H9 (cell line): ENCODE measurements at regions not wholly inside any gene's neighbourhood (a gene's known extent, or its start where the extent isn't known, plus 50 kb on each side); places are given as distances from the start of the nearest gene placed in this dataset.

ENCODE experiments used
- DNase-seq: peaks from one replicate; pipeline ENCODE4 v3.0.0-alpha.2; 2017
- H2AFZ ChIP-seq: one replicate; pipeline ENCODE4 v1.6.1; 2013; ENCODE audit warnings: mild to moderate bottlenecking, low read length, control low read depth, moderate library complexity
- H2AK5ac ChIP-seq: 2 replicates; pipeline ENCODE4 v1.6.1; 2013; ENCODE audit warnings: low read length, control low read depth, mixed read lengths; ENCODE audit not compliant: insufficient read length
- H2BK120ac ChIP-seq: one replicate; pipeline ENCODE4 v1.6.1; 2013; ENCODE audit warnings: low read depth, mild to moderate bottlenecking, low read length, control low read depth, inconsistent platforms; ENCODE audit not compliant: poor library complexity, severe bottlenecking
- H2BK12ac ChIP-seq: 2 replicates; pipeline ENCODE4 v1.6.1; 2013; ENCODE audit warnings: low read length, control low read depth, mixed read lengths, low read depth; ENCODE audit not compliant: insufficient read length
- H2BK15ac ChIP-seq: 2 replicates; pipeline ENCODE4 v1.6.1; 2013; ENCODE audit warnings: low read depth, low read length, control low read depth
- H2BK20ac ChIP-seq: one replicate; pipeline ENCODE4 v1.6.1; 2013; ENCODE audit warnings: low read depth, mild to moderate bottlenecking, low read length, control low read depth, inconsistent platforms; ENCODE audit not compliant: poor library complexity, severe bottlenecking
- H2BK5ac ChIP-seq: 2 replicates; pipeline ENCODE4 v1.6.1; 2013; ENCODE audit warnings: low read length, control low read depth, mixed read lengths; ENCODE audit not compliant: insufficient read length
- H3K14ac ChIP-seq: 2 replicates; pipeline ENCODE4 v1.6.1; 2013; ENCODE audit warnings: low read length, control low read depth; ENCODE audit not compliant: insufficient read depth
- H3K18ac ChIP-seq: 2 replicates; pipeline ENCODE4 v1.6.1; 2013; ENCODE audit warnings: low read depth, mild to moderate bottlenecking, mixed read lengths, low read length, control low read depth; ENCODE audit not compliant: insufficient read length
- H3K23ac ChIP-seq: 2 replicates; pipeline ENCODE4 v1.6.1; 2013; ENCODE audit warnings: low read length, control low read depth, mixed read lengths, low read depth; ENCODE audit not compliant: insufficient read length
- H3K23me2 ChIP-seq: 2 replicates; pipeline ENCODE4 v1.6.1; 2013; ENCODE audit warnings: low read depth, mild to moderate bottlenecking, mixed read lengths, low read length, control low read depth; ENCODE audit not compliant: insufficient read length, poor library complexity, severe bottlenecking
- H3K27ac ChIP-seq: 2 replicates; pipeline ENCODE4 v1.5.1; 2013; ENCODE audit warnings: low read length, control low read depth, mixed read lengths, low read depth; ENCODE audit not compliant: insufficient read length
- H3K27me3 ChIP-seq: 2 replicates; pipeline ENCODE4 v1.6.1; 2013; ENCODE audit warnings: low read length, control low read depth, inconsistent platforms; ENCODE audit not compliant: insufficient read depth
- H3K4ac ChIP-seq: 2 replicates; pipeline ENCODE4 v1.6.1; 2013; ENCODE audit warnings: low read depth, mild to moderate bottlenecking, control low read depth, inconsistent platforms, low read length, moderate library complexity
- H3K4me1 ChIP-seq: 2 replicates; pipeline ENCODE4 v1.6.1; 2013; ENCODE audit warnings: low read length, control low read depth, inconsistent platforms; ENCODE audit not compliant: insufficient read depth
- H3K4me2 ChIP-seq: 2 replicates; pipeline ENCODE4 v1.6.1; 2013; ENCODE audit warnings: low read length, control low read depth, mixed read lengths; ENCODE audit not compliant: insufficient read length, insufficient read depth
- H3K56ac ChIP-seq: 2 replicates; pipeline ENCODE4 v1.6.1; 2013; ENCODE audit warnings: low read depth, mild to moderate bottlenecking, mixed read lengths, low read length, control low read depth; ENCODE audit not compliant: insufficient read length
- H3K79me1 ChIP-seq: 2 replicates; pipeline ENCODE4 v1.6.1; 2013; ENCODE audit warnings: low read depth, mild to moderate bottlenecking, moderate library complexity, low read length, control low read depth, inconsistent platforms; ENCODE audit not compliant: insufficient read depth, poor library complexity, severe bottlenecking
- H3K79me2 ChIP-seq: 2 replicates; pipeline ENCODE4 v1.6.1; 2013; ENCODE audit warnings: low read length, control low read depth, inconsistent platforms; ENCODE audit not compliant: insufficient read depth
- H3K9ac ChIP-seq: 2 replicates; pipeline ENCODE4 v1.6.1; 2013; ENCODE audit warnings: low read length, control low read depth, mixed read lengths; ENCODE audit not compliant: insufficient read length; ENCODE audit errors: extremely low read depth
- H3K9me3 ChIP-seq: one replicate; pipeline ENCODE4 v1.6.1; 2013; ENCODE audit warnings: low read depth, low read length, inconsistent platforms; ENCODE audit not compliant: control insufficient read depth
- H3T11ph ChIP-seq: one replicate; pipeline ENCODE4 v1.6.1; 2013; ENCODE audit warnings: mild to moderate bottlenecking, low read length, control low read depth, inconsistent platforms
- H4K20me1 ChIP-seq: one replicate; pipeline ENCODE4 v1.6.1; 2013; ENCODE audit not compliant: control insufficient read depth, insufficient read length, insufficient read depth
- H4K5ac ChIP-seq: 2 replicates; pipeline ENCODE4 v1.6.1; 2013; ENCODE audit warnings: low read depth, mild to moderate bottlenecking, mixed read lengths, low read length, control low read depth; ENCODE audit not compliant: insufficient read length
- H4K8ac ChIP-seq: replicated peaks from 2 replicates; pipeline ENCODE4 v1.6.1; 2013; ENCODE audit warnings: low read length, control low read depth, mixed read lengths, low read depth; ENCODE audit not compliant: insufficient read length
- H4K91ac ChIP-seq: 2 replicates; pipeline ENCODE4 v1.6.1; 2013; ENCODE audit warnings: low read depth, mild to moderate bottlenecking, moderate library complexity, mixed read lengths, low read length, control low read depth; ENCODE audit not compliant: insufficient read length
- H3K27ac Mint-ChIP-seq, 3 experiments: 2 replicates in 2 of 3; 3 replicates in 1 of 3; pipeline ENCODE4 v1.8.0; 2020 to 2021; ENCODE audit warnings: mixed read lengths in 3 of 3, mild to moderate bottlenecking in 1 of 3, moderate library complexity in 1 of 3
- H3K27me3 Mint-ChIP-seq: 2 replicates; pipeline ENCODE4 v1.8.0; 2021; ENCODE audit warnings: low read depth, mild to moderate bottlenecking, moderate library complexity, mixed read lengths
- H3K36me3 Mint-ChIP-seq, 3 experiments: 2 replicates in 2 of 3; 3 replicates in 1 of 3; pipeline ENCODE4 v1.8.0; 2020 to 2021; ENCODE audit warnings: low read depth in 3 of 3, mixed read lengths in 3 of 3; ENCODE audit not compliant: insufficient read depth in 1 of 3
- H3K4me1 Mint-ChIP-seq, 2 experiments: 2 replicates each; pipeline ENCODE4 v1.8.0; 2020; ENCODE audit warnings: mixed read lengths in 2 of 2
- H3K4me3 Mint-ChIP-seq, 2 experiments: 2 replicates in 1 of 2; 3 replicates in 1 of 2; pipeline ENCODE4 v1.8.0; 2020 to 2021; ENCODE audit warnings: mild to moderate bottlenecking in 2 of 2, mixed read lengths in 2 of 2, moderate library complexity in 1 of 2
- H3K9me3 Mint-ChIP-seq, 2 experiments: 2 replicates in 1 of 2; 3 replicates in 1 of 2; pipeline ENCODE4 v1.8.0; 2020; ENCODE audit warnings: mild to moderate bottlenecking in 2 of 2, mixed read lengths in 2 of 2, moderate library complexity in 1 of 2
- WGBS: extraction: QIAGEN DNeasy Blood & Tissue Kit; methylation state at CpG from one replicate; pipeline ENCODE4 v1.1.7; 2013; ENCODE audit warnings: missing lambda C conversion rate, low lambda C conversion rate, mixed read lengths; ENCODE audit not compliant: insufficient read length; ENCODE audit errors: extremely low coverage; 5-methylcytosine and 5-hydroxymethylcytosine counted together
- TF ChIP-seq, protein P1 (sequence below): fragments of 200-600 bp; sonication (generic); conservative IDR thresholded peaks from 3 replicates; pipeline ENCODE4 v1.8.0; 2021; ENCODE audit warnings: antibody characterized with exemption, mild to moderate bottlenecking

DNA sequence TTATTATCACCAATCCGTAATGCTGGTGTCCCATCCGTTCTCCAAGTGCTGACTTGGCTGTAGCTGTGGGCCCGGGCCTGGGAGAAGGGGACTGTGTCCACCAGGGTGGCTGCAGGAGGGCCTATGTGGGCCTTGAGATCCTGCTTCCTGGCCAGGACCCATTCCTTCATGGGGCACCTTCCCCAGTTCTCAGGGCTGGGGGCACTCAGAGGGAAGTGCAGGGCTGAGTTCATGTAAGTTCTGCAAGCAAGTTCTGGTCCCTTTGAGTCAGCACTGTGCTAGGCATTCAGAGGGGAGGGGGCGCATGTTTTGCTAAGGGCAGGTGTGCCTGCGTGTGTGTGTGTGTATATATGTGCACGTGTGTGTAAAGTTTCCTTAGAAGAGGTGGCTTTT lies 94.0 kb downstream of the GLI2 start:
- H4K91ac ChIP-seq = no peak overlapping the region
- H2BK5ac ChIP-seq = no peak overlapping the region
- no CpG with 5 or more reads among the region's 6 CpGs for WGBS
- no peak overlapping the region for H3K4me3 Mint-ChIP-seq
- no peak overlapping the region for H4K5ac ChIP-seq
- TF ChIP-seq, protein P1, sequence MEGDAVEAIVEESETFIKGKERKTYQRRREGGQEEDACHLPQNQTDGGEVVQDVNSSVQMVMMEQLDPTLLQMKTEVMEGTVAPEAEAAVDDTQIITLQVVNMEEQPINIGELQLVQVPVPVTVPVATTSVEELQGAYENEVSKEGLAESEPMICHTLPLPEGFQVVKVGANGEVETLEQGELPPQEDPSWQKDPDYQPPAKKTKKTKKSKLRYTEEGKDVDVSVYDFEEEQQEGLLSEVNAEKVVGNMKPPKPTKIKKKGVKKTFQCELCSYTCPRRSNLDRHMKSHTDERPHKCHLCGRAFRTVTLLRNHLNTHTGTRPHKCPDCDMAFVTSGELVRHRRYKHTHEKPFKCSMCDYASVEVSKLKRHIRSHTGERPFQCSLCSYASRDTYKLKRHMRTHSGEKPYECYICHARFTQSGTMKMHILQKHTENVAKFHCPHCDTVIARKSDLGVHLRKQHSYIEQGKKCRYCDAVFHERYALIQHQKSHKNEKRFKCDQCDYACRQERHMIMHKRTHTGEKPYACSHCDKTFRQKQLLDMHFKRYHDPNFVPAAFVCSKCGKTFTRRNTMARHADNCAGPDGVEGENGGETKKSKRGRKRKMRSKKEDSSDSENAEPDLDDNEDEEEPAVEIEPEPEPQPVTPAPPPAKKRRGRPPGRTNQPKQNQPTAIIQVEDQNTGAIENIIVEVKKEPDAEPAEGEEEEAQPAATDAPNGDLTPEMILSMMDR = no peak
- no peaks in the 10 kb centered on the region for H4K20me1 ChIP-seq
- no peak overlapping the region for H3K4ac ChIP-seq
- H3K23ac ChIP-seq = no peak overlapping the region
- no peak overlapping the region for H2BK20ac ChIP-seq
- no peak overlapping the region for H2AFZ ChIP-seq
- no peaks in the 10 kb centered on the region for H3K27me3 ChIP-seq
- no peaks in the 10 kb centered on the region for H3K9me3 Mint-ChIP-seq
- H3K14ac ChIP-seq = no peak overlapping the region
- no peak overlapping the region for H3K4me2 ChIP-seq
- H3T11ph ChIP-seq = no peak overlapping the region
- H3K18ac ChIP-seq = no peak overlapping the region
- H3K23me2 ChIP-seq = no peaks in the 10 kb centered on the region
- no peaks in the 10 kb centered on the region; the same call in 1 of the 2 replicates for H3K27me3 Mint-ChIP-seq
- H3K79me2 ChIP-seq = no peaks in the 10 kb centered on the region; the same call in 1 of the 2 replicates
- no peak overlapping the region for H3K9ac ChIP-seq
- H3K27ac ChIP-seq = no peak overlapping the region
- H3K4me1 Mint-ChIP-seq = peaks cover 41 to 45% of the 10 kb centered on the region in 2 experiments
- no peak overlapping the region; a peak in 2 of 7 replicates for H3K27ac Mint-ChIP-seq
- no peak overlapping the region for H4K8ac ChIP-seq
- no peaks in the 10 kb centered on the region for H3K79me1 ChIP-seq
- H2BK12ac ChIP-seq = no peak overlapping the region
- peaks cover 2 to 13% (median 5%) of the 10 kb centered on the region in 3 experiments; a peak in 5 of 7 replicates for H3K36me3 Mint-ChIP-seq
- DNase-seq = no peak
- no peak overlapping the region for H2BK120ac ChIP-seq
- no peak overlapping the region for H2BK15ac ChIP-seq
- H3K56ac ChIP-seq = no peak overlapping the region
- peaks cover 10% of the 10 kb centered on the region; the same call in 1 of the 2 replicates for H3K4me1 ChIP-seq
- no peak overlapping the region for H2AK5ac ChIP-seq
- no peaks in the 10 kb centered on the region for H3K9me3 ChIP-seq
